ENCODE measurements at regions not wholly inside any gene's neighbourhood (a gene's known extent, or its start where the extent isn't known, plus 50 kb on each side); places are given as distances from the start of the nearest gene placed in this dataset.

DNA sequence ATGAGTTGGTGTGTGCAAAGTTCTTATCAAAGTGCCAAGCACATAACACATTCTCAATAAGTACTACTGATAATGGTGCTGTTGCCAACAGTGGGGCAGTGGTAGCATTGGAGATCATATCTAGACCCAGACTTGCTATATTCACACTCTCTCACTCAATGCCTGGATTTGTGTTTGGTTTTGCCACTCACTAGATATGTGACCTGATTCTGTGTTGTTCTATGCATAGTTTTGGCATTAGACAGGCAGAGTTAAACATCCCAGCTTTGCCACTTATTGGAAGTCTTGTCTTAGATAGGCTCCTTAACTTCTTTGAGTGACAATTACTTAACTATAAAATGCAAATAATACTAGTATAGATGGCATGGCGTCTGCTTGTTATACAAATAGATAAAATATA is 642.6 kb upstream of the CCDC179 start:
- H3K36me3 ChIP-seq = no peaks in the 10 kb centered on the region
- intact Hi-C loops (cut with micrococcal nuclease) = no loop called here
- H3K9me3 ChIP-seq (replicated peaks) = no peaks in the 10 kb centered on the region
- H3K4me1 ChIP-seq = no peaks in the 10 kb centered on the region
- H3K27ac ChIP-seq (replicated peaks) = no peak overlapping the region
- H3K27me3 ChIP-seq (ENCODE audit: low read depth) = no peaks in the 10 kb centered on the region
- TF ChIP-seq, protein P1, sequence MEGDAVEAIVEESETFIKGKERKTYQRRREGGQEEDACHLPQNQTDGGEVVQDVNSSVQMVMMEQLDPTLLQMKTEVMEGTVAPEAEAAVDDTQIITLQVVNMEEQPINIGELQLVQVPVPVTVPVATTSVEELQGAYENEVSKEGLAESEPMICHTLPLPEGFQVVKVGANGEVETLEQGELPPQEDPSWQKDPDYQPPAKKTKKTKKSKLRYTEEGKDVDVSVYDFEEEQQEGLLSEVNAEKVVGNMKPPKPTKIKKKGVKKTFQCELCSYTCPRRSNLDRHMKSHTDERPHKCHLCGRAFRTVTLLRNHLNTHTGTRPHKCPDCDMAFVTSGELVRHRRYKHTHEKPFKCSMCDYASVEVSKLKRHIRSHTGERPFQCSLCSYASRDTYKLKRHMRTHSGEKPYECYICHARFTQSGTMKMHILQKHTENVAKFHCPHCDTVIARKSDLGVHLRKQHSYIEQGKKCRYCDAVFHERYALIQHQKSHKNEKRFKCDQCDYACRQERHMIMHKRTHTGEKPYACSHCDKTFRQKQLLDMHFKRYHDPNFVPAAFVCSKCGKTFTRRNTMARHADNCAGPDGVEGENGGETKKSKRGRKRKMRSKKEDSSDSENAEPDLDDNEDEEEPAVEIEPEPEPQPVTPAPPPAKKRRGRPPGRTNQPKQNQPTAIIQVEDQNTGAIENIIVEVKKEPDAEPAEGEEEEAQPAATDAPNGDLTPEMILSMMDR (IDR thresholded peaks at IDR 0.05; ENCODE audit: borderline replicate concordance) = no peak
- DNase-seq = no peak
- H3K4me3 ChIP-seq = no peak overlapping the region

DNA sequence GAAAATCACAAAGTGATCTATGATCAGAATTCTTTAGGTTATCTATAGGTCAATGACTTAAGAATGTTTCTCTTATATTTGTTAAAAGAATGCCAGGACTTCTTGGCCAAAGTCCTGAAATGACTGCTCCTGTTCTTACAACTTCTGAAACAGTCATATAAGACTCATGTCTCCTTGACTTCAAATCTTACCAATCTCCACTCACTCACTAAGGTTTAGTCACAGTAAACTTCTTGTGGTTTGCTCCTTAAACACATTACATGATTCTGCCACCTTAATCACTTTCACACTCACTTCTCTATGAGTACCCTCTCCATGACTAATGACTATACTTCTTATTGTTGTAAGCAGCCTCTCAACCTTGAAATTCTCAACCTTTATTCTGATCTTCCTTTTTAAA is 648.7 kb upstream of the CCDC179 start:
- no peak overlapping the region for H3K4me3 ChIP-seq
- TF ChIP-seq, protein P1 (IDR thresholded peaks at IDR 0.05; ENCODE audit: borderline replicate concordance) = no peak
- intact Hi-C loops (cut with micrococcal nuclease) = no loop called here

DNA sequence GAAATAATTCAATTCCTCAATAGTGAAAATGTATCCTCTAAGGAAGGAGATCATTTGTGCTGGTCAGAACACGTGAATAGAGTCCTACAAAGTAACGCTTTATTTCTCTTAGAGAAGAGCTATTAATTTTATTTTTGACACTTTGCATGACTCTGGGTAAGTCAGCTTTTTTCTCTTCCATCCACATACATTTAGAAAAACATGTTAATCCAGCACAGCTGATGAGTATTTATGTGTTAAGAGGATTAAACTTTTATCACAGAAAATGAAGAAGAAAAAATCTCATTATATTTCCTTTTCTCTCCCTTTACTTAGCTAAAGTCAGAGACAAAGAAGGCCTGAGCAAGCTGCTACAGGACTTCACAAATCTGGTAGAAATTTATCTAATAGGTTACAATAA is 649.5 kb upstream of the CCDC179 start:
- intact Hi-C loops (cut with micrococcal nuclease) = no loop called here
- Histone ChIP-seq H3K36me3 (no peaks in the 10 kb centered on the region), H3K4me3 (no peak overlapping the region), H3K4me1 (no peaks in the 10 kb centered on the region), H3K27ac (replicated peaks) (no peak overlapping the region), H3K9me3 (replicated peaks) (no peaks in the 10 kb centered on the region), H3K27me3 (ENCODE audit: low read depth) (no peaks in the 10 kb centered on the region)
- DNase-seq = no peak
- TF ChIP-seq, protein P1 (IDR thresholded peaks at IDR 0.05; ENCODE audit: borderline replicate concordance) = no peak

More for the DNA sequence above, 648.7 kb upstream of the CCDC179 start:
- H3K9me3 ChIP-seq (replicated peaks) = no peaks in the 10 kb centered on the region
- no peaks in the 10 kb centered on the region for H3K27me3 ChIP-seq (ENCODE audit: low read depth)
- H3K27ac ChIP-seq (replicated peaks) = no peak overlapping the region
- H3K4me1 ChIP-seq = no peaks in the 10 kb centered on the region
- no peaks in the 10 kb centered on the region for H3K36me3 ChIP-seq
- no peak for DNase-seq

DNA sequence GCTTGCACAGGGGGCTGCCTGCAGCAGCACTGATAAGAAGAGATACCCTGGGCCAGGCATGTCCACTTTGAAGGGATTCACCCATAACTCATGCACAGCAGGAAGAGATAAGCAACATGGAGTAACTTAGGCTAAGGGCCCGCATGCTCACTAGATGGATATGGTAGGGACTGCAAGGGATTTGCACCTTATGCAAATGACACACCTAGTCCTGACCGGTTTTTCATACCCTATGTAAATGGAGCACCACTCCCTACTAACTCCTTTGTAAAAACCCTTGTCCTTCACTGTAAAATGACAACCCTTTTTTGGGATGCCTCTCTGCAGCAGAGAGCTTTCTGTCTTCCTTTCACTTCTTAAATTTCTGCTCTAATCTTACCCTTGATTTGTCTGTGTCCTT is 658.9 kb upstream of the CCDC179 start:
- DNase-seq = no peak
- intact Hi-C loops (cut with micrococcal nuclease) = no loop called here

DNA sequence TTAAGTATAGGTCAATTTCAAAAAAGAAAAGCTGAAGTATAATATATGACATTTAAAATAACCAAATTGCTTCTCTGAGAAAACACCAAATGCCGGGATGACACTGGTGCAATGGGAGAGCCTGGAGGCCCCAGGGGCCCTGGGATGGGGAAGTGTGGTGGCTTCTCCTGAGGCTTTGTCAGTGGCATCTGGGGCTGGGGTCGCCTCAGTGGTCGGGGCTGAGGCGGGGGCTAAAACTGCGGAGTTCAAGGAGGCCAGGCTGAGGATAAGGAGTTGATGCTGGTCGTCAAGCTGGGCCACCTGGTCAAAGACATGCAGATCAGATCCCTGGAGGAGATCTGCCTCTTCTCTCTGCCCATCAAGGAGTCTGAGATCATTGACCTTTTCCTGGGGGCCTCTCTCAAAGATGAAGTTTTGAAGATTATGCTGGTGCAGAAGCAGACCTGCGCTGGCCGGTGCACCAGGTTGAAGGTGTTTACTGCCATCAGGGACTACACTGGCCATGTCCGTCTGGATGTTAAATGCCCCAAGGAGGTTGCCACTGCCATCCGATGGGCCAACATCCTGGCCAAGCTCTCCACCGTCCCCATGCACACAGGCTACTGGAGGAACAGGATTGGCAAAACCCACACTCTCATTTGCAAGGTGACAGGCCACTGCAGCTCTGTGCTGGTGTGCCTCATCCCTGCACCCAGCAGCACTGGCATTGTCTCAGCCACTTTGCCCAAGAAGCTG is 660.1 kb upstream of the CCDC179 start:
- no peak for DNase-seq
- no peak overlapping the region for H3K27ac ChIP-seq (replicated peaks)
- H3K9me3 ChIP-seq (replicated peaks) = peaks cover 3% of the 10 kb centered on the region
- intact Hi-C loops (cut with micrococcal nuclease) = no loop called here
- TF ChIP-seq, protein P1 (IDR thresholded peaks at IDR 0.05; ENCODE audit: borderline replicate concordance) = no peak
- no peaks in the 10 kb centered on the region for H3K36me3 ChIP-seq
- no peaks in the 10 kb centered on the region for H3K4me1 ChIP-seq
- H3K4me3 ChIP-seq = no peak overlapping the region
- H3K27me3 ChIP-seq (ENCODE audit: low read depth) = no peaks in the 10 kb centered on the region

More for the DNA sequence above, 658.9 kb upstream of the CCDC179 start:
- H3K27me3 ChIP-seq (ENCODE audit: low read depth) = no peaks in the 10 kb centered on the region
- peaks cover 3% of the 10 kb centered on the region for H3K9me3 ChIP-seq (replicated peaks)
- H3K36me3 ChIP-seq = no peaks in the 10 kb centered on the region
- no peak overlapping the region for H3K27ac ChIP-seq (replicated peaks)
- no peaks in the 10 kb centered on the region for H3K4me1 ChIP-seq
- H3K4me3 ChIP-seq = no peak overlapping the region
- TF ChIP-seq, protein P1 (IDR thresholded peaks at IDR 0.05; ENCODE audit: borderline replicate concordance) = no peak
